ENCODE measurements at regions not wholly inside any gene's neighbourhood (a gene's known extent, or its start where the extent isn't known, plus 50 kb on each side); places are given as distances from the start of the nearest gene placed in this dataset.

DNA sequence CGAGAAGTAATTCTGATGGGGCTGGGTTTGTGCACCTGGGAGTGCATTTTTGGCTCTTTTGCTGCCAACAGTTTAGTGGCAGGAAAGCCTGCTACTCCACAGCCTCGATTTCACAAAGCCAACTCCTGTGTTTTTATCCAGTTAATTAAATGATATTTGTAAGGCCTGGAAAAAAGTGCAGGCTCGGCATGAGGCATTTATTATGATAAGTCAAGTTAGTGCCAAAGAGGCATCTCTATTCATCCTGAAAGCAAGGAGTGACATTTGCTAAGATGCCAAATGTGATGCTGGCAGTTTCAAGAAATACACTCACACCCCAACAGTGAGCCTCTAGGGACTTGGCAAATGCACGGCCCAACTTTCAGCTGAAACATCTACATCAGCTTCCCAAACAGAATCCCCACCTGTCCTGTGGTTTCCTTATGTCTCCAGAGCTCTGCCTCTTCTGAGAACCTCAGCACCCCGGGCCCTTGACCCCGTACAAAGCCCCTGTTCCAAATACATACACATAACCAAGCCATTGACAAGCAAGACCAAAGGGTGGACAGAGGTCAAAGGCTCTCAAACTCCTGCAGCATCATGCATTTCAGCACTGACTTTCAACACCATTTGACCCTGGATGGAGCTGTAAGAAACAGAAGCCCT is 955.1 kb upstream of the TMEM132C start:
- H3K79me2 ChIP-seq (ENCODE audit: control insufficient read depth in 1 of 2, insufficient read depth in 2 of 2, low read length in 2 of 2) = no peaks in the 10 kb centered on the region
- H3K14ac ChIP-seq (ENCODE audit: insufficient read length) = no peak overlapping the region
- no peak overlapping the region for H3K9ac ChIP-seq (replicated peaks in 1 of 4; ENCODE audit: extremely low read depth in 1 of 4, low read depth in 3 of 4, low read length in 3 of 4)
- H4K5ac ChIP-seq (ENCODE audit: insufficient read length, low read depth, low read length) = no peak overlapping the region
- H2BK20ac ChIP-seq (ENCODE audit: low read length) = no peak overlapping the region
- H2BK15ac ChIP-seq (ENCODE audit: low read length) = no peak overlapping the region
- DNase-seq (ENCODE audit: low read depth in 1 of 2, low spot score in 2 of 2) (no peak), FAIRE-seq (no peak)
- no peaks in the 10 kb centered on the region for H3K27me3 ChIP-seq (replicated peaks in 1 of 4; ENCODE audit: control insufficient read depth in 3 of 4, extremely low read depth in 1 of 4, insufficient read depth in 3 of 4, low read length in 3 of 4)
- no peak overlapping the region for H3K23ac ChIP-seq (ENCODE audit: insufficient read length)
- H3K18ac ChIP-seq (ENCODE audit: extremely low read depth, low read length) = no peak overlapping the region
- POLR2A ChIA-PET (ENCODE audit: partially characterized antibody) = no interaction called here
- H2BK120ac ChIP-seq (replicated peaks; ENCODE audit: low read depth, low read length) = no peak overlapping the region
- H2AK5ac ChIP-seq (ENCODE audit: low read depth, low read length) = no peak overlapping the region
- no peaks in the 10 kb centered on the region for H3K36me3 ChIP-seq (ENCODE audit: control insufficient read depth in 2 of 4, insufficient read depth in 4 of 4, low read length in 3 of 4)
- no peak overlapping the region for H2AFZ ChIP-seq (ENCODE audit: low read length)
- H4K91ac ChIP-seq (replicated peaks; ENCODE audit: insufficient read length, low read length) = no peak overlapping the region
- H3K4me3 ChIP-seq (ENCODE audit: extremely low read depth in 1 of 4, insufficient read depth in 2 of 4, low read depth in 3 of 4, low read length in 4 of 4) = no peak overlapping the region
- H3K27ac ChIP-seq (ENCODE audit: low read depth, low read length) = no peak overlapping the region
- H3K9me3 ChIP-seq (ENCODE audit: insufficient read depth in 2 of 2, low read depth in 1 of 2, low read length in 1 of 2) = peaks cover 0 to under 1% of the 10 kb centered on the region in 2 experiments; a peak in 2 of 4 replicates
- no peak overlapping the region for H3K4me2 ChIP-seq (ENCODE audit: insufficient read depth in 1 of 2, low read depth in 2 of 2, low read length in 2 of 2)
- no peak overlapping the region for H3K56ac ChIP-seq (replicated peaks; ENCODE audit: insufficient read length, low read depth, low read length)
- no peak overlapping the region for H3K4ac ChIP-seq (replicated peaks; ENCODE audit: insufficient read length, low read depth, low read length)
- no peaks in the 10 kb centered on the region for H4K20me1 ChIP-seq (replicated peaks in 1 of 2; ENCODE audit: control insufficient read depth in 1 of 2, insufficient read depth in 2 of 2, low read length in 2 of 2)
- WGBS, 2 experiments (ENCODE audit: extremely low coverage in 1 of 2, insufficient coverage in 1 of 2, insufficient read length in 1 of 2, insufficient replicate concordance in 2 of 2, low coverage in 1 of 2, low lambda C conversion rate in 2 of 2, missing lambda C conversion rate in 1 of 2) = 90% methylated on average over 6 of the region's 6 CpGs; no CpG with 5 or more reads in 1 of the 2 experiments
- CTCF ChIA-PET (ENCODE audit: partially characterized antibody) = interaction anchor here (0.6 to 1.8 kb wide), 5 partner anchors 8 to 629 kb away, joined by 3 to 5 read pairs (median 3); no protein-coding TSS in a partner anchor
- no peak overlapping the region for H4K8ac ChIP-seq (ENCODE audit: extremely low read depth, insufficient read depth, low read length)
- H2BK12ac ChIP-seq (ENCODE audit: low read depth, low read length) = no peak overlapping the region
- no peaks in the 10 kb centered on the region for H3K79me1 ChIP-seq (ENCODE audit: low read depth, low read length)
- no peak overlapping the region for H2BK5ac ChIP-seq (ENCODE audit: low read depth, low read length)
- H3K4me1 ChIP-seq (replicated peaks in 1 of 4; ENCODE audit: control insufficient read depth in 3 of 4, insufficient read depth in 4 of 4, low read length in 3 of 4) = no peaks in the 10 kb centered on the region
- H3K23me2 ChIP-seq (ENCODE audit: low read depth, low read length) = no peaks in the 10 kb centered on the region
- TF ChIP-seq HDAC6 (IDR thresholded peaks at IDR 0.05; ENCODE audit: low read depth, low read length) (no peak), NANOG (IDR thresholded peaks at IDR 0.05; ENCODE audit: insufficient read depth, low read depth, low read length, poor library complexity, severe bottlenecking) (no peak), PHF8 (conservative IDR thresholded peaks at IDR 0.05; ENCODE audit: low read depth, low read length) (no peak)
